PC-3 (cell line): ENCODE measurements at regions not wholly inside any gene's neighbourhood (a gene's known extent, or its start where the extent isn't known, plus 50 kb on each side); places are given as distances from the start of the nearest gene placed in this dataset.

Experiments used
- ATAC-seq: fragments of 200-7000 bp; cut with Tn5 transposase; 2 replicates; pipeline ENCODE4 v1.9.1; 2020; ENCODE audit warnings: mild to moderate bottlenecking, moderate library complexity
- BruUV-seq: library from RNA; stranded (reverse); fragments of 400-500 nt; replicated peaks from 2 replicates; lab custom pipeline; 2021; lab: Mats Ljungman, UMichigan
- CTCF ChIA-PET: fragments of 300-600 bp; sonication (Branson Sonifier 250); formaldehyde crosslinking; loops from one replicate; lab custom pipeline; 2022; ENCODE audit warnings: antibody characterized with exemption; lab: Charles Lee
- POLR2A ChIA-PET: fragments of 300-600 bp; sonication (Branson Sonifier 250); formaldehyde crosslinking; loops from one replicate; lab custom pipeline; 2022; ENCODE audit warnings: antibody characterized with exemption; ENCODE audit not compliant: unreplicated experiment; lab: Charles Lee
- DNase-seq: peaks from one replicate; pipeline ENCODE4 v3.0.0-alpha.2; 2015
- H2AFZ ChIP-seq: fragments of 300-600 bp; sonication (generic); 2 replicates; pipeline ENCODE4 v1.6.0; 2016; ENCODE audit warnings: antibody characterized with exemption, low read length
- H3F3A ChIP-seq: fragments of 300-600 bp; sonication (generic); one replicate; pipeline ENCODE4 v1.6.0; 2017; ENCODE audit warnings: antibody characterized with exemption, low read length, control low read depth, mild to moderate bottlenecking; ENCODE audit not compliant: unreplicated experiment
- H3K27ac ChIP-seq: fragments of 300-600 bp; sonication (generic); 2 replicates; pipeline ENCODE4 v1.5.1; 2016; ENCODE audit warnings: mild to moderate bottlenecking, low read length
- H3K27me3 ChIP-seq: fragments of 300-600 bp; sonication (generic); 2 replicates; pipeline ENCODE4 v1.6.1; 2016; ENCODE audit warnings: low read length, mixed read lengths
- H3K36me3 ChIP-seq: fragments of 300-600 bp; sonication (generic); 2 replicates; pipeline ENCODE4 v1.6.1; 2016; ENCODE audit warnings: low read depth, mixed run types, low read length, mixed read lengths
- H3K4me1 ChIP-seq: fragments of 300-600 bp; sonication (generic); 2 replicates; pipeline ENCODE4 v1.5.1; 2016; ENCODE audit warnings: low read length; ENCODE audit not compliant: insufficient read depth
- H3K4me2 ChIP-seq: fragments of 300-600 bp; sonication (generic); 2 replicates; pipeline ENCODE4 v1.6.0; 2016; ENCODE audit warnings: low read length
- H3K4me3 ChIP-seq: fragments of 300-600 bp; sonication (generic); 2 replicates; pipeline ENCODE4 v1.5.1; 2016; ENCODE audit warnings: mild to moderate bottlenecking, low read length, mixed read lengths
- H3K79me2 ChIP-seq: fragments of 300-600 bp; sonication (generic); 2 replicates; pipeline ENCODE4 v1.6.1; 2017; ENCODE audit warnings: low read length, mixed read lengths
- H3K9ac ChIP-seq: fragments of 300-600 bp; sonication (generic); 2 replicates; pipeline ENCODE4 v1.6.0; 2016; ENCODE audit warnings: mild to moderate bottlenecking, low read length
- H3K9me2 ChIP-seq: fragments of 300-600 bp; sonication (generic); replicated peaks from 2 replicates; pipeline ENCODE4 v1.6.1; 2016; ENCODE audit warnings: mixed run types, low read length, mixed read lengths
- H3K9me3 ChIP-seq: fragments of 300-600 bp; sonication (generic); 2 replicates; pipeline ENCODE4 v1.6.1; 2016; ENCODE audit warnings: low read length, mixed read lengths
- H4K20me1 ChIP-seq: fragments of 300-600 bp; sonication (generic); 2 replicates; pipeline ENCODE4 v1.6.1; 2016; ENCODE audit warnings: low read length, mixed read lengths
- CTCF ChIP-seq: fragments of 300-600 bp; sonication (generic); conservative IDR thresholded peaks from 2 replicates; pipeline ENCODE4 v1.5.1; 2017; ENCODE audit warnings: antibody characterized with exemption, low read depth, mild to moderate bottlenecking, low read length
- EZH2 ChIP-seq: fragments of 300-600 bp; sonication (generic); IDR thresholded peaks from one replicate; pipeline ENCODE4 v1.6.1; 2017; ENCODE audit warnings: antibody characterized with exemption, mild to moderate bottlenecking, low read length; ENCODE audit not compliant: unreplicated experiment
- EZH2phosphoT487 ChIP-seq: fragments of 300-600 bp; sonication (generic); IDR thresholded peaks from 2 replicates; pipeline ENCODE4 v1.6.1; 2018; ENCODE audit warnings: mild to moderate bottlenecking, antibody characterized with exemption, low read length, borderline replicate concordance
- intact Hi-C: fragments of 100-400 bp; cut with micrococcal nuclease; formaldehyde crosslinking; loops from 2 replicates; pipeline ENCODE4 v1.9.0; 2023

GRCh38 chr2:38470115-38470514 lies 93.0 kb upstream of the ATL2 start:
- Histone ChIP-seq H2AFZ (no peak overlapping the region), H3K27ac (no peak overlapping the region), H3K9me3 (no peaks in the 10 kb centered on the region), H3K4me1 (0 out of 2 replicates have a peak, but pooled peaks cover 5% of the 10 kb centered on the region), H3K9ac (no peak overlapping the region), H3K36me3 (no peaks in the 10 kb centered on the region), H3K4me2 (no peak overlapping the region), H3K9me2 (no peaks in the 10 kb centered on the region), H3F3A (no peaks in the 10 kb centered on the region), H3K4me3 (no peak overlapping the region), H3K27me3 (no peaks in the 10 kb centered on the region), H3K79me2 (no peaks in the 10 kb centered on the region), H4K20me1 (no peaks in the 10 kb centered on the region)
- intact Hi-C loops, result no loop called here
- no TSS peak for BruUV-seq
- POLR2A ChIA-PET, result interaction anchor here (0.6 kb wide), 1 partner anchor 244 kb away, joined by 4 read pairs; no protein-coding TSS in a partner anchor
- DNase-seq (no peak), ATAC-seq (no peak)
- TF ChIP-seq CTCF, result no peak
- no peak for TF ChIP-seq EZH2
- no peak for TF ChIP-seq EZH2phosphoT487
- CTCF ChIA-PET, result no interaction called here

GRCh38 chr2:38467768-38468455 lies 90.8 kb upstream of the ATL2 start:
- TF ChIP-seq EZH2 (no peak), CTCF (no peak), EZH2phosphoT487 (no peak)

More at GRCh38 chr2:38467768-38468455, 90.8 kb upstream of the ATL2 start:
- Histone ChIP-seq H4K20me1 (no peaks in the 10 kb centered on the region), H3K27me3 (no peaks in the 10 kb centered on the region), H3K27ac (no peak overlapping the region), H3K36me3 (no peaks in the 10 kb centered on the region), H3K9me2 (no peaks in the 10 kb centered on the region), H3K4me2 (no peak overlapping the region), H3K9me3 (no peaks in the 10 kb centered on the region), H3K9ac (no peak overlapping the region), H3K79me2 (no peaks in the 10 kb centered on the region), H3K4me1 (peaks cover 14% of the 10 kb centered on the region), H2AFZ (no peak overlapping the region), H3F3A (no peaks in the 10 kb centered on the region), H3K4me3 (no peak overlapping the region)
- CTCF ChIA-PET, result interaction anchor here (0.6 kb wide), 2 partner anchors 16 to 21 kb away, joined by 3 read pairs; no protein-coding TSS in a partner anchor
- no TSS peak for BruUV-seq
- DNase-seq (peak; percentile 23), ATAC-seq (peak; percentile 53; the same call in 1 of the 2 replicates)
- intact Hi-C loops, result no loop called here
- POLR2A ChIA-PET, result no interaction called here
